ENCODE measurements at regions not wholly inside any gene's neighbourhood (a gene's known extent, or its start where the extent isn't known, plus 50 kb on each side); places are given as distances from the start of the nearest gene placed in this dataset.

- DNase-seq, result no peak
Measured at GRCh38 chr4:32133141-32133540, 1413.0 kb downstream of the PCDH7 start.

DNA sequence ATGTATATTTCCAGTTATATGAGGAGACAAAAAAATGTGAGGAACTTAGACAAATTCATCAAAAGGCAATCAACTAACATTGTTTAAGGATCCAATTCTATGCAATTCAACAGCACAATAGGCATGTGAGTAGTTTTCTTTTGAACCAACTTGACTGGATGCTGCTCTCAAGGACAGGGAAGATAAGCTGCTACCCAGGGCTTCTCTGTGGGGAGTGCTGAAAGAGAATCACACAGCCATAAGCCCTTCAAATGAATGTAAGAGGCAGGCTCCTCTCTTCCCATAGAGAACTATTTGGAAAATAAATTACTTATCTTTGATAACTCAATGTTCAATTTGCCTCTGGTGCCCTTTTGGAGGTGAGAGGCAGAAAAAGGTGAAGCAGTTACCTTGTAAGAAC is 1413.6 kb downstream of the PCDH7 start:
- no peak for DNase-seq

DNA sequence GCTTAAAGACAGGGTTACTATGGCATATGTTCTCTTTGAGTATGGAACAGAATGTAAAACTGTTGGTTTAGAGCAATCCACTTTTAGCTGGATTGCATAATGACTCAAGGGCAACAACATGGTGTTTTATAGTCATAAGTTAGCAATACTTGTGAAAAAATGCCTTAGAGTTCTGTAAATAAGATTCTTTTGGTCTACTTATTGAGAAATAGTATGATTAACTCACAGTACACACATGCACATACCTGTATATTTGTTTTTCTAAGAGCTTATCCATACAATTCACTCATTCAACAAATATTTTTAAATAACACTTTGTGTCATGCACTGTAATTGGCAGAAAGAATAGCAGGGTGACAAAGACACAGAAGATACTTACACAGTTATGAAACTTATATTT is 1415.5 kb downstream of the PCDH7 start:
- no peak for DNase-seq

DNA sequence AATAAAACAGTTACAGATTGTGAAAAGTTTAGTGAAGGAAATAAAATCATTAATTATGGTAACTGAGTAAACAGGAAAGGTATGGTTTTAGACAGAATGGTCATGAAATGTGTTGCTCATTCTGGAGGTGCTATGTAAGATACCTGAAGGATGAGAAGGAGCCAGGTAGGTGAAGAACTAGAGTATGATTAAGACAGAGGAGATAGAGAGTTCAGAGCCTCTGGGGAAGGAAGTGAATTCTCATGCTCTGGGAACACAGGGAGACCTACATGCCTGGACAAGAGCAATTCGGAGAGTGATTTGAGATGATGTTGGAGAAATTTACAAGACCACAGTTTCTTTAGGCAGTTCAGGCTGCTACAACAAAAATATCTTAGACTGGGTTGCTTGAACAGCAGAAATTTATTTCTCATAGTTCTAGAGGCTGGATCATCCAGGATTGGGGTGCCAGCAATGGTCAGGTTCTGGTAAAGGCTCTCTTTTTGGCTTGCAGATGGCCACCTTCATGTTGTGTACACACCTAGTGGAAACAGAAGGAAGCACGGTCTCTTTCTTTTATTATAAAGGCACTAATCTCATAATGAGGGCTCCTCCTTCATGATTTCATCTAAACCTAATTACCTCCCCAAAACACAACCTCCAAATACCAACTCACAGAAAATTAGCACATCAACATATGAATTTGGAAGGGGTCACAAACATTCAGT is 1416.1 kb downstream of the PCDH7 start:
- DNase-seq, result no peak

DNA sequence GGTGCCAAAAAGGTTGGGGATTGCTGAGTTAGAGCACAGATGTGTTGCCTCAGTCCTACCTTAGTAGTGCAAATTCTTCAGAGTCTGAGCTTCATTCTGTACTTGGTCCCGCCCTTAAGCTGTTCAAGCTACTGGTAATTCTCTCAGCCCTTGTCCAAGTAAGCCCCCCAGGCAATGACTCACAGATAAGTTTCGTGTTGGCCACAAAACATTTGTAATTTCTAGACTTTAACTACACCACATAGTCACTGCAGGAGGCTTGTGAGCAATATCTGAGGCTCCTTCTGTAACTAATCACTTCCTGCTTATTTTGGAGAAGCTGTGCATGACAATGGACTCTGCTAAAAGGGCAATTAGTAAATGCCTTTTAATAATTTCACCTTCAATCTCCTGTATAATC is 1420.5 kb downstream of the PCDH7 start:
- no peak for DNase-seq

DNA sequence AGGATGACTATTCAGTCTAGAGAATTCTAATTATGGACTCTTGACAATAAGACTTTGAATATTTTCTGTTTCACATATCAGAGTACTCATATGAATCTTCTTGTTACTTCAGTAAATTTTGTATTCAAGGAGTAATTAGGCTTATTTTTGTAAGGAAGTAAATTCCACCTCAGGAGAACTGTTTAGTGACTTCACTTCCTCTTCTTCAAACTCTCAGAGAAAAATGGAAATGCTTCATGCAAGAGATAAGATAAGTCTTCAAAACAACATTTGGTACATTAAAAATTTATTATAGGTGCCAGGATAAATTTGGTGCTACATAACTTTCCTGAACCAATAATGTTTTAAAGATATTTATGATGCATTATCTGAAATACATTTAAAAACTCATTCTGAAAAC is 1421.9 kb downstream of the PCDH7 start:
- no peak for DNase-seq

DNA sequence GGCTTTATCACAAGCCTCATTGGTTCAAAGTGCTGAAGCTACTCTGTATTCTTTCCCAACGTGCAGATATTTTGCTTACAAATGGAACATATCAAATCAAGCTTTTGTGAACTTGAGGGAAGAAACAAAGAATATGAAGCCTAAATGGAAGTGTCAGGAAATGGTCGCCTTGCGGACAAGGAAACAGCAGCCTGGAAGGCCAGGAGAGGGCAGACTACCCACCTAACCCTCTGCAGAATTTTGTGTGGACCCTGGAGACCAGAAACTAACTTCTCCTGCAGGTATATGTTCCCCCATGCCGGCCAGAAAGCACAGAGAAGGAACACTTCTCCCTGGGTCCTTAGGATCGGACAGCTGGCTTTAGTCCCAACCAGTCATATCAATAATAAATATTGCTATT is 1425.8 kb downstream of the PCDH7 start:
- no peak for DNase-seq

DNA sequence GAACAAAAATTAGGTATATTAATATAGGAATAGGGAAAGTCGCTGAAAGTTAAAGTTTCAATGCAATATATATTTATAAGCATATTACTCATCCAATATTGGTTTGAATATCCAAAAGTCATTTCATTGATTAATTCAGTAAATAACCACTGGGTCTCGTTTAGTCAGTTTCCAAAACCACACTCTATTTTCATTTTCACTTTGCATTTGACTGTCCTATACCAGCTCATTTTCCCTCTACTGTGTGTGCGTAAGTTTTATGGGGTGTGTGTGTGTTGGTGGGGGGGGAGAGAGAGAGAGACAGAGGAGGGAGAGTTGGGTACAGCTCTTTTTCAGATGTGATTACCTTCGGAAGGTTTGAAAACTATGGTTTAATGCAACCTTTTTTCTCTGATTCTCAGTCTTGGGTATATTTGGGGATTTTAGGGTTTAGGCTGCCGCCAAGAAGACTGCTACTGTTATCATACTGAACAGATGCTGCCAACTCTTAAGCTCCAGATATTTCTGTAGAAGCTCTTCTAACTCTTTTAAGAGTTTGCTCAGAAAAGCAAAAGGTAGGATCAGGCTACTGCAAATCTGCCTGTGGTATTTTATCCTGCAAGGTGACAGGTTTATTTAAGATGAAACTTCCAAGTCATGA is 1427.4 kb downstream of the PCDH7 start:
- no peak for DNase-seq

GRCh38 chr4:32148111-32148666 is 1428.0 kb downstream of the PCDH7 start:
- DNase-seq, result no peak

DNA sequence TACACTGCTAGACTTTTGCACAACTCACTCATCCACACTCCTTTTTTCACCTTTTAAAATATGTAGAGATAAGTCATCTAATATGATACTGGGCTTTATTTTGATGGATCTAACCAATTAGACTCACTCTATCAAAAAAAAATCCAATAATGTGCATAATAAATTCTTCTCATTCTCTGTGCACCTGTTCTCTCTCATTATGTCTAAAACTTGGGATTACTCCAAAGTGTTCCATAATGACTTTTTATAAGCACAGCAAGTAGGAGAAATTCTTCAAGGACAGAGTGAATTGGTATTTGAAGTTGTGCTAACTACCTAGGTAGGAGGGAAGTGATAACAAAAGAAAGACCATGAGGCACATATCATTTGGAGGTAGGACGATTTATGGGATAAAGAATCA is 1438.8 kb downstream of the PCDH7 start:
- no peak for DNase-seq

GRCh38 chr4:32161392-32161791 is 1441.2 kb downstream of the PCDH7 start:
- DNase-seq, result no peak

DNA sequence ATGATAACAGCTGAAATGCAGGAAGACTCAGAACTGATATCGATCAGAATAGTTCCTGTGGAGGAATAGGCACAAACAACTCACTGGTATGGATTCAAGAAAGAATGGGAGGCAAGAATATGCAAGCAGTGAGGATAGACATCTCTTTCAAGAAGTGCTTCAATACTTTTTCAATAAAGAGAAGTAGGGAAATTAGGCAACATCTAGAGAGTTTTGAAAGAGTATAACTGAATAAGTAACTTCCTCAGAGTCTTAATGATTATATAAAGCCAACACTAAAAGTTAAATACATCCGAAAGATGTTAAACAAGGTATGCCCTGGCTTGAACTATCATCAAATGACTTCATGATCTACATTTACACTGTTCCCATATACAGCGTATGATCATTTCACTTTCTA is 1443.0 kb downstream of the PCDH7 start:
- no peak for DNase-seq

- DNase-seq, result no peak
Measured at GRCh38 chr4:32169841-32170240, 1449.7 kb downstream of the PCDH7 start.

- DNase-seq, result no peak
Measured at GRCh38 chr4:32172086-32172485, 1451.9 kb downstream of the PCDH7 start.

DNA sequence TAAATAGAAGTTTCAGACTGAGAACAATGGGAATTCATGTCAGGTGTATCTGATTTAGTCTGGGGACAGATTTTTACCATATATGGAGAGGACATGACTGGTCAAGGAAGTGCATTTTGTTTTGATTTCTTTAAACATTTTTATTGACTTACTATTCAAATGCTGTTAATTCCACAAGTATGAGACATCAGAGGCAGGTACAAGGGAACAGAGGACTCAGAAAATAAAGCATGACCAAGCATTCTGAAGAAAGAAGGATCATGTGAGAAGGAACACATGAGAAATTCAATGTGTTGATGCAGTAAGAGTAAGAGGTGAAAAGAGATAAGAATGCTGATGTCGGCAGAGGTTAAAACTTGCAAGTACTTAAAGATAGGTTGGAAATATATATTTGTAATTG is 1452.6 kb downstream of the PCDH7 start:
- no peak for DNase-seq

- DNase-seq, result no peak
Measured at GRCh38 chr4:32180086-32180485, 1459.9 kb downstream of the PCDH7 start.

- no peak for DNase-seq
Measured at GRCh38 chr4:32184186-32184585, 1464.0 kb downstream of the PCDH7 start.

- no peak for DNase-seq
Measured at GRCh38 chr4:32189130-32189529, 1469.0 kb downstream of the PCDH7 start.

GRCh38 chr4:32189788-32190187 is 1469.6 kb downstream of the PCDH7 start:
- no peak for DNase-seq

- no peak for DNase-seq
Measured at GRCh38 chr4:32191961-32192360, 1471.8 kb downstream of the PCDH7 start.

DNA sequence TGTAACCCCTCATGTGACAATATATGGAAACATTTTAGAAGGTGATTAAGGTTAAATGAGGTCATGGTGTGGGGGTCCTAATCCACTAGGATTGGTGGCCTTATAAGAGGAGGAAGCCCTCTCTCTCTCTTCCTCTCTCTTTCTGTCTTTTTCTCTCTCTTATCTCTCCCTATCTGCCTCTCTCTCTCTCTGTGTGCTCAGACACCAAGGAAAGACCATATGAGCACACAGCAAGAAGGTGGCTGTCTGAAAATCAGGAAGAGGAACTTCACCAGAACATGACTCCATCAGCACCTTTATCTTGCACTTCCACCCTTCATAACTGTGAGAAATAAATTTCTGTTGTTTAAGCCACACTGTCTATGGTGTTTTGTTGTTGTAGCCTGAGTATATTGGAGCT is 1472.2 kb downstream of the PCDH7 start:
- DNase-seq, result no peak

DNA sequence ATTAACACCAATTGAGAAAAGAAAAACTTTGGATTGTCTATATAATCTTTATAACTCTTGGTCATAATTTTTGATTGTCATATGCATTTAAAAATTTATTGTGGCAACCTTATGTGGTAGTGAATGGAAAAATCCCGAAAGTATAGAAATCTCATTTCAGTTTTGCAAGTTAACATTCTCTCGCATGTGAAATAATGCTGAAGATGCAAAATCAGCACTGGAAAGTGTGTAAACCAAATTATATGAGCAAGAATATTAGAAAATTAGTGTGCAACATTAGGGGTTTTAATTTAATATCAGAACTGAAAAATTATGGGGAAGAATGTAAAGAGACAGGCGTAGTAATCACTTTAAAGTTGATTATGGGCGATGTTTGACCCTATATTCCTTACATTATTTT is 1472.8 kb downstream of the PCDH7 start:
- DNase-seq, result no peak

DNA sequence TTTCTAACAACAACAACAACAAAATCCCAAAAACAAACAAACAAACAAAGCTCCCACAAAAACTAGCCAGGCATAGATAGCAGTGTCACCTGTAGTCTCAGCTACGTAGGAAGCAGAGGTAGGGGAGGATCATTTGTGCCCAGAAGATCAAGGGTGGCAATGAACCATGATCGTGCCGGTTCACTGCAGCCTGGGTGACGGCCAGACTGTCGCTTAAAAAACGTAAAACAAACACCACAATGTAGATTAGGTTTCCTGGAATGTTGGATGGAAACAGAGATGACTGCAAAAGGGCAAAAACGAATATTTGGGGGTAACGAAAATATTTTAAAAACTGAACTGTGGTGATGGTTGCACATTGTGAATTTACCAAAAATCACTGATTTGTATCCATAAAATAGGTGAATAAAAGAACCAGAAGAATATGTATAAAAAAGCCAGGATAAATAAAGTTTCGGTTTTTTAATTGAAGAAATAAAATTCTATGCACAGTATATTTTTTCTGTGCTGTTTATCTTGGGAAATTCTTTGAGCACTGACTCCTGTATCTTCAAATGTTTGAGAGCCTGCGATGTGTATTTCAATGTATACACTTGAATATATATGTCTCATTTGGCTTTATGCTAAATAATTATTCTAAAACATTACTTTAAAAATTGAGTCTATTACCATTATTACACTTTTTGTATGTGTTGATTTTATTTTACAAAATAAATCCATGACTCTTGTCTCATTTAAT is 1477.0 kb downstream of the PCDH7 start:
- no peak for DNase-seq

- no peak for DNase-seq
Measured at GRCh38 chr4:32199639-32200038, 1479.5 kb downstream of the PCDH7 start.

Data from COR-L47 (cell line).